A549 (cell line): ENCODE measurements at regions not wholly inside any gene's neighbourhood (a gene's known extent, or its start where the extent isn't known, plus 50 kb on each side); places are given as distances from the start of the nearest gene placed in this dataset.

Experiments used
- ATAC-seq, 2 experiments: fragments of 200-7000 bp in 1 of 2; fragments of >200 bp in 1 of 2; cut with Nextera tagmentation in 1 of 2; cut with Tn5 transposase in 1 of 2; 3 replicates each; pipeline versions ENCODE4 v1.8.0 to v1.9.1; 2018 to 2020; ENCODE audit warnings: mild to moderate bottlenecking in 1 of 2, moderate library complexity in 1 of 2
- CTCF ChIA-PET: fragments of 300-600 bp; sonication (Branson Sonifier 250); formaldehyde crosslinking; extraction: SDS; loops from one replicate; lab custom pipeline; 2021; ENCODE audit warnings: antibody characterized with exemption, inconsistent platforms; lab: Yijun Ruan, JAX
- POLR2A ChIA-PET: fragments of 350-600 bp; formaldehyde crosslinking; extraction: SDS; loops from one replicate; lab custom pipeline; 2021; ENCODE audit warnings: antibody characterized with exemption, inconsistent platforms; lab: Yijun Ruan, JAX
- DNase-seq, 2 experiments: peaks; one replicate each; pipeline versions ENCODE4 v3.0.0 to v3.0.0-alpha.2; 2011 to 2016; ENCODE audit warnings: low read depth in 1 of 2, low spot score in 1 of 2
- FAIRE-seq: peaks from 2 replicates; lab custom pipeline; 2011; peaks lifted over from hg19 to GRCh38; lab: Jason Lieb, UNC
- H3K27ac ChIP-seq, 2 experiments: fragments of >200 bp; sonication (Bioruptor Twin); formaldehyde crosslinking; 3 replicates each; pipeline ENCODE4 v1.5.1; 2016 to 2017
- H3K4me1 ChIP-seq: fragments of >200 bp; sonication (Bioruptor Twin); formaldehyde crosslinking; 3 replicates; pipeline ENCODE4 v1.6.1; 2016
- H3K4me2 ChIP-seq: fragments of >200 bp; sonication (Bioruptor Twin); formaldehyde crosslinking; 3 replicates; pipeline ENCODE4 v1.6.1; 2016
- H3K4me3 ChIP-seq: fragments of >200 bp; sonication (Bioruptor Twin); formaldehyde crosslinking; 3 replicates; pipeline ENCODE4 v1.5.1; 2016
- H3K9me3 ChIP-seq: fragments of >200 bp; sonication (Bioruptor Twin); formaldehyde crosslinking; 3 replicates; pipeline ENCODE4 v1.6.1; 2016
- CBX2 ChIP-seq: fragments of 200-600 bp; sonication (generic); IDR thresholded peaks from 2 replicates; pipeline ENCODE4 v1.6.1; 2016; ENCODE audit warnings: low read depth, mild to moderate bottlenecking, borderline replicate concordance
- CBX8 ChIP-seq: fragments of 200-600 bp; sonication (generic); IDR thresholded peaks from 2 replicates; pipeline ENCODE4 v1.6.1; 2016
- EHMT2 ChIP-seq: fragments of 200-600 bp; sonication (generic); IDR thresholded peaks from 2 replicates; pipeline ENCODE4 v1.6.1; 2016; ENCODE audit warnings: antibody characterized with exemption, low read depth, mild to moderate bottlenecking, moderate library complexity
- EP300 ChIP-seq, 2 experiments: fragments of >200 bp; sonication (Bioruptor Twin); formaldehyde crosslinking; IDR thresholded peaks; 2 replicates in 1 of 2; 3 replicates in 1 of 2; pipeline ENCODE4 v1.6.1; 2016 to 2017
- ESRRA ChIP-seq: fragments of 150-350 bp; IDR thresholded peaks from 2 replicates; pipeline ENCODE4 v1.6.1; 2014; ENCODE audit warnings: mild to moderate bottlenecking, low read length, borderline replicate concordance
- FOSB ChIP-seq: fragments of 250-450 bp; sonication (Bioruptor Pico); IDR thresholded peaks from 2 replicates; pipeline ENCODE4 v1.5.0; 2020; ENCODE audit warnings: mild to moderate bottlenecking, moderate library complexity
- FOSL2 ChIP-seq, 2 experiments: fragments of 450-650 bp in 1 of 2; fragments of >200 bp in 1 of 2; sonication (Bioruptor Twin) in 1 of 2; formaldehyde crosslinking; IDR thresholded peaks; 2 replicates each; pipeline versions ENCODE4 v1.5.0 to v1.6.1; 2016 to 2020; ENCODE audit warnings: mild to moderate bottlenecking in 1 of 2, moderate library complexity in 1 of 2
- FOXS1 ChIP-seq: fragments of 250-450 bp; sonication (Bioruptor Pico); IDR thresholded peaks from 2 replicates; pipeline ENCODE4 v1.5.0; 2020; ENCODE audit warnings: mild to moderate bottlenecking, moderate library complexity
- GATA3 ChIP-seq: IDR thresholded peaks from 2 replicates; pipeline ENCODE4 v1.6.1; 2012; ENCODE audit warnings: borderline replicate concordance
- HEYL ChIP-seq: fragments of 250-450 bp; sonication (Bioruptor Pico); IDR thresholded peaks from 2 replicates; pipeline ENCODE4 v1.8.0; 2021; ENCODE audit warnings: mild to moderate bottlenecking, moderate library complexity
- HOXB13 ChIP-seq: fragments of 250-450 bp; sonication (Bioruptor Pico); IDR thresholded peaks from 2 replicates; pipeline ENCODE4 v1.5.0; 2020; ENCODE audit warnings: low read depth, mild to moderate bottlenecking, moderate library complexity
- JUNB ChIP-seq: fragments of >200 bp; sonication (Bioruptor Twin); formaldehyde crosslinking; IDR thresholded peaks from 2 replicates; pipeline ENCODE4 v1.6.1; 2016
- KDM5A ChIP-seq: fragments of 200-600 bp; sonication (generic); IDR thresholded peaks from 2 replicates; pipeline ENCODE4 v1.6.1; 2016; ENCODE audit warnings: antibody characterized with exemption, mild to moderate bottlenecking
- MAZ ChIP-seq: fragments of 150-350 bp; IDR thresholded peaks from 2 replicates; pipeline ENCODE4 v1.6.1; 2014; ENCODE audit warnings: antibody characterized with exemption, low read depth, low read length, borderline replicate concordance
- MYC ChIP-seq: IDR thresholded peaks from 2 replicates; pipeline ENCODE4 v1.6.1; 2012; ENCODE audit warnings: mild to moderate bottlenecking, inconsistent platforms, low read length, improper control_type of control experiment, borderline replicate concordance
- NFE2L2 ChIP-seq: fragments of 150-350 bp; conservative IDR thresholded peaks from 2 replicates; pipeline ENCODE4 v1.6.1; 2014; ENCODE audit warnings: low read length
- NPAS2 ChIP-seq: fragments of 250-450 bp; sonication (Bioruptor Pico); IDR thresholded peaks from 2 replicates; pipeline ENCODE4 v1.8.0; 2022; ENCODE audit warnings: mild to moderate bottlenecking, moderate library complexity, borderline replicate concordance
- NR3C1 ChIP-seq: fragments of >200 bp; sonication (Bioruptor Twin); formaldehyde crosslinking; IDR thresholded peaks from 3 replicates; pipeline ENCODE4 v1.6.1; 2017
- PHF8 ChIP-seq: fragments of 200-600 bp; sonication (generic); IDR thresholded peaks from 2 replicates; pipeline ENCODE4 v1.6.1; 2016; ENCODE audit warnings: low read depth, mild to moderate bottlenecking, antibody characterized with exemption, moderate library complexity, borderline replicate concordance
- RARB ChIP-seq: fragments of 250-450 bp; sonication (Bioruptor Pico); IDR thresholded peaks from 2 replicates; pipeline ENCODE4 v1.8.0; 2021; ENCODE audit warnings: mild to moderate bottlenecking, moderate library complexity
- SMC3 ChIP-seq: fragments of >200 bp; sonication (Bioruptor Twin); formaldehyde crosslinking; IDR thresholded peaks from 3 replicates; pipeline ENCODE4 v1.6.1; 2018; ENCODE audit warnings: inconsistent platforms
- ZFP36 ChIP-seq: fragments of 450-650 bp; IDR thresholded peaks from 2 replicates; pipeline ENCODE4 v1.6.1; 2014; ENCODE audit warnings: borderline replicate concordance; ENCODE audit not compliant: partially characterized antibody
- ZNF302 ChIP-seq: fragments of 250-450 bp; sonication (Bioruptor Pico); IDR thresholded peaks from 2 replicates; pipeline ENCODE4 v1.9.0; 2021; ENCODE audit warnings: inconsistent platforms, mild to moderate bottlenecking, moderate library complexity
- ZSCAN20 ChIP-seq: fragments of 250-450 bp; sonication (Bioruptor Pico); IDR thresholded peaks from 2 replicates; pipeline ENCODE4 v1.8.0; 2022; ENCODE audit warnings: mild to moderate bottlenecking, moderate library complexity
- WGBS: methylation state at CpG from one replicate; pipeline ENCODE4 v1.1.6; 2017; ENCODE audit errors: missing lambda C conversion rate; 5-methylcytosine and 5-hydroxymethylcytosine counted together
- TF ChIP-seq, protein P1 (sequence below): fragments of 150-350 bp; IDR thresholded peaks from 2 replicates; pipeline ENCODE4 v1.6.1; 2014; ENCODE audit warnings: low read depth, mild to moderate bottlenecking, low read length
- TF ChIP-seq, protein P2 (sequence below): fragments of >200 bp; sonication (Bioruptor Twin); formaldehyde crosslinking; IDR thresholded peaks from 2 replicates; pipeline ENCODE4 v1.6.1; 2016
- TF ChIP-seq, protein P3 (sequence below): fragments of 450-650 bp; IDR thresholded peaks from 2 replicates; pipeline ENCODE4 v1.6.1; 2014; ENCODE audit warnings: antibody characterized with exemption
- TF ChIP-seq, protein P4 (sequence below): IDR thresholded peaks from 2 replicates; pipeline ENCODE4 v1.6.1; 2012; ENCODE audit warnings: low read depth, borderline replicate concordance
- TF ChIP-seq, protein P5 (sequence below): fragments of >200 bp; sonication (Bioruptor Twin); formaldehyde crosslinking; IDR thresholded peaks from 3 replicates; pipeline ENCODE4 v1.6.1; 2016
- TF ChIP-seq, protein P6 (sequence below): fragments of 200-600 bp; sonication (generic); IDR thresholded peaks from 2 replicates; pipeline ENCODE4 v1.6.1; 2016; ENCODE audit warnings: antibody characterized with exemption, mild to moderate bottlenecking, moderate library complexity
- TF ChIP-seq, protein P7 (sequence below): IDR thresholded peaks from 2 replicates; pipeline ENCODE4 v1.6.1; 2012

DNA sequence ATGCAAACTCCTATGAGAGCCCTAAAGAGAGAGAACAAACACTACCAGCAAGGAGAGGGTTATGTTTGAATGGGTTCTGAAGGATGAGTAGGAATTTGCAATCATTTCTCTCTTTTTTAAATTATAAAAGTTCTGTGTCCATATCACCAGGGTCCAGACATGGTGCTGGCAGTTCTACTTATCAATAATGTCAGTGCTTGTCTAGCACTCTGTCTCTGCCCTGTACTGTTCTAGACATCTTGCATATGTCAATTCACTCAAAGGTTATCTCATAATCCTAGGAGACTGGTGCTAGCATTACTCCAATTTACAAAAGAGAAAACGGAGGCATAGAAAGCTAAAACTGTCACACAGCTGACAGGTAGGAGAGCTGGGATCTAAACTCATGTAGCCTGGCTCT lies 101.3 kb downstream of the VEGFA start:
- no peak for FAIRE-seq
- 40% methylated on average over 1 of the region's 1 CpG for WGBS
- H3K4me3 ChIP-seq = no peak overlapping the region
- TF ChIP-seq FOSB (CRISPR knock-in tag) (no peak), RARB (CRISPR knock-in tag) (no peak), EHMT2 (no peak), FOXS1 (CRISPR knock-in tag) (no peak), ZNF302 (no peak), HOXB13 (CRISPR knock-in tag) (no peak), HEYL (CRISPR knock-in tag) (no peak), ZFP36 (no peak), MYC (no peak), CBX8 (no peak), MAZ (no peak), ZSCAN20 (CRISPR knock-in tag) (no peak), NR3C1 (no peak)
- TF ChIP-seq, protein P1, sequence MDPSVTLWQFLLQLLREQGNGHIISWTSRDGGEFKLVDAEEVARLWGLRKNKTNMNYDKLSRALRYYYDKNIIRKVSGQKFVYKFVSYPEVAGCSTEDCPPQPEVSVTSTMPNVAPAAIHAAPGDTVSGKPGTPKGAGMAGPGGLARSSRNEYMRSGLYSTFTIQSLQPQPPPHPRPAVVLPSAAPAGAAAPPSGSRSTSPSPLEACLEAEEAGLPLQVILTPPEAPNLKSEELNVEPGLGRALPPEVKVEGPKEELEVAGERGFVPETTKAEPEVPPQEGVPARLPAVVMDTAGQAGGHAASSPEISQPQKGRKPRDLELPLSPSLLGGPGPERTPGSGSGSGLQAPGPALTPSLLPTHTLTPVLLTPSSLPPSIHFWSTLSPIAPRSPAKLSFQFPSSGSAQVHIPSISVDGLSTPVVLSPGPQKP = no peak
- TF ChIP-seq, protein P2, sequence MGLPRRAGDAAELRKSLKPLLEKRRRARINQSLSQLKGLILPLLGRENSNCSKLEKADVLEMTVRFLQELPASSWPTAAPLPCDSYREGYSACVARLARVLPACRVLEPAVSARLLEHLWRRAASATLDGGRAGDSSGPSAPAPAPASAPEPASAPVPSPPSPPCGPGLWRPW = no peak
- TF ChIP-seq, protein P3, sequence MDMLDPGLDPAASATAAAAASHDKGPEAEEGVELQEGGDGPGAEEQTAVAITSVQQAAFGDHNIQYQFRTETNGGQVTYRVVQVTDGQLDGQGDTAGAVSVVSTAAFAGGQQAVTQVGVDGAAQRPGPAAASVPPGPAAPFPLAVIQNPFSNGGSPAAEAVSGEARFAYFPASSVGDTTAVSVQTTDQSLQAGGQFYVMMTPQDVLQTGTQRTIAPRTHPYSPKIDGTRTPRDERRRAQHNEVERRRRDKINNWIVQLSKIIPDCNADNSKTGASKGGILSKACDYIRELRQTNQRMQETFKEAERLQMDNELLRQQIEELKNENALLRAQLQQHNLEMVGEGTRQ = no peak
- TF ChIP-seq, protein P4, sequence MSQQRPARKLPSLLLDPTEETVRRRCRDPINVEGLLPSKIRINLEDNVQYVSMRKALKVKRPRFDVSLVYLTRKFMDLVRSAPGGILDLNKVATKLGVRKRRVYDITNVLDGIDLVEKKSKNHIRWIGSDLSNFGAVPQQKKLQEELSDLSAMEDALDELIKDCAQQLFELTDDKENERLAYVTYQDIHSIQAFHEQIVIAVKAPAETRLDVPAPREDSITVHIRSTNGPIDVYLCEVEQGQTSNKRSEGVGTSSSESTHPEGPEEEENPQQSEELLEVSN = no peak
- no peak for ATAC-seq
- H3K27ac ChIP-seq = no peak overlapping the region
- CTCF ChIA-PET = interaction anchor here (0.7 kb wide), 1 partner anchor 94 kb away, joined by 3 read pairs; no protein-coding TSS in a partner anchor
- no peak for DNase-seq
- POLR2A ChIA-PET = no interaction called here
- H3K4me1 ChIP-seq = no peaks in the 10 kb centered on the region
- no peak overlapping the region for H3K4me2 ChIP-seq
- H3K9me3 ChIP-seq = no peaks in the 10 kb centered on the region

DNA sequence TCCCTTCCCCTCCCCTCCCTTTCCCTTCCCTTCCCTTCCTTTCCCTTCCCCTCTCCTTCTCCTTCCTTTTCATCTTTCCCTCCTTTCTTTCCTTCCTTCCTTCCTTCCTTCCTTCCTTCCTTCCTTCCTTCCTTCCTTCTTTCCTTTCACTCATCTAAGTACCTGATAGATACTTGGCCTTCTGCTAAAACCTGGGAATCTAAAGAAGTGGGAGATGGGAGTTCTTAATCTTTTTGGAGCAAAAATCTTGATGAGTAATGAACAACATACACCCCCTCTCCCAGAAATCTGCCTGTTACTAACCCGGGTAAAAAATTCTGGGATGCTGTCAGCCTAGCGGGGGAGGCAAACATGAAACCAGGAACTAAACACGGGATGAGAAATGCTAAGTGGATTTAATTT lies 100.7 kb downstream of the VEGFA start:
- no peaks in the 10 kb centered on the region for H3K4me1 ChIP-seq
- no peaks in the 10 kb centered on the region for H3K9me3 ChIP-seq
- DNase-seq (no peak), FAIRE-seq (no peak), ATAC-seq (no peak)
- no peak overlapping the region for H3K27ac ChIP-seq
- ChIA-PET POLR2A (no interaction called here), CTCF (no interaction called here)
- WGBS = 47% methylated on average over 3 of the region's 3 CpGs
- H3K4me2 ChIP-seq = no peak overlapping the region
- no peak overlapping the region for H3K4me3 ChIP-seq
- TF ChIP-seq ESRRA (no peak), GATA3 (no peak), NFE2L2 (no peak), FOSL2 (IDR thresholded peaks at IDR 0.05) (no peak), FOSL2 (CRISPR knock-in tag; IDR thresholded peaks at IDR 0.05) (no peak), EP300 (IDR thresholded peaks at IDR 0.05) (no peak), NPAS2 (CRISPR knock-in tag) (no peak), JUNB (no peak), SMC3 (no peak), ZSCAN20 (CRISPR knock-in tag) (no peak), CBX2 (no peak), PHF8 (no peak), KDM5A (no peak), FOXS1 (CRISPR knock-in tag) (no peak)
- TF ChIP-seq, protein P5, sequence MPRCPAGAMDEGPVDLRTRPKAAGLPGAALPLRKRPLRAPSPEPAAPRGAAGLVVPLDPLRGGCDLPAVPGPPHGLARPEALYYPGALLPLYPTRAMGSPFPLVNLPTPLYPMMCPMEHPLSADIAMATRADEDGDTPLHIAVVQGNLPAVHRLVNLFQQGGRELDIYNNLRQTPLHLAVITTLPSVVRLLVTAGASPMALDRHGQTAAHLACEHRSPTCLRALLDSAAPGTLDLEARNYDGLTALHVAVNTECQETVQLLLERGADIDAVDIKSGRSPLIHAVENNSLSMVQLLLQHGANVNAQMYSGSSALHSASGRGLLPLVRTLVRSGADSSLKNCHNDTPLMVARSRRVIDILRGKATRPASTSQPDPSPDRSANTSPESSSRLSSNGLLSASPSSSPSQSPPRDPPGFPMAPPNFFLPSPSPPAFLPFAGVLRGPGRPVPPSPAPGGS = no peak
- TF ChIP-seq, protein P4 = no peak
- TF ChIP-seq, protein P6, sequence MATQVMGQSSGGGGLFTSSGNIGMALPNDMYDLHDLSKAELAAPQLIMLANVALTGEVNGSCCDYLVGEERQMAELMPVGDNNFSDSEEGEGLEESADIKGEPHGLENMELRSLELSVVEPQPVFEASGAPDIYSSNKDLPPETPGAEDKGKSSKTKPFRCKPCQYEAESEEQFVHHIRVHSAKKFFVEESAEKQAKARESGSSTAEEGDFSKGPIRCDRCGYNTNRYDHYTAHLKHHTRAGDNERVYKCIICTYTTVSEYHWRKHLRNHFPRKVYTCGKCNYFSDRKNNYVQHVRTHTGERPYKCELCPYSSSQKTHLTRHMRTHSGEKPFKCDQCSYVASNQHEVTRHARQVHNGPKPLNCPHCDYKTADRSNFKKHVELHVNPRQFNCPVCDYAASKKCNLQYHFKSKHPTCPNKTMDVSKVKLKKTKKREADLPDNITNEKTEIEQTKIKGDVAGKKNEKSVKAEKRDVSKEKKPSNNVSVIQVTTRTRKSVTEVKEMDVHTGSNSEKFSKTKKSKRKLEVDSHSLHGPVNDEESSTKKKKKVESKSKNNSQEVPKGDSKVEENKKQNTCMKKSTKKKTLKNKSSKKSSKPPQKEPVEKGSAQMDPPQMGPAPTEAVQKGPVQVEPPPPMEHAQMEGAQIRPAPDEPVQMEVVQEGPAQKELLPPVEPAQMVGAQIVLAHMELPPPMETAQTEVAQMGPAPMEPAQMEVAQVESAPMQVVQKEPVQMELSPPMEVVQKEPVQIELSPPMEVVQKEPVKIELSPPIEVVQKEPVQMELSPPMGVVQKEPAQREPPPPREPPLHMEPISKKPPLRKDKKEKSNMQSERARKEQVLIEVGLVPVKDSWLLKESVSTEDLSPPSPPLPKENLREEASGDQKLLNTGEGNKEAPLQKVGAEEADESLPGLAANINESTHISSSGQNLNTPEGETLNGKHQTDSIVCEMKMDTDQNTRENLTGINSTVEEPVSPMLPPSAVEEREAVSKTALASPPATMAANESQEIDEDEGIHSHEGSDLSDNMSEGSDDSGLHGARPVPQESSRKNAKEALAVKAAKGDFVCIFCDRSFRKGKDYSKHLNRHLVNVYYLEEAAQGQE = no peak
- TF ChIP-seq, protein P7, sequence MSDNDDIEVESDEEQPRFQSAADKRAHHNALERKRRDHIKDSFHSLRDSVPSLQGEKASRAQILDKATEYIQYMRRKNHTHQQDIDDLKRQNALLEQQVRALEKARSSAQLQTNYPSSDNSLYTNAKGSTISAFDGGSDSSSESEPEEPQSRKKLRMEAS = no peak
